T47D (cell line): ENCODE measurements at regions not wholly inside any gene's neighbourhood (a gene's known extent, or its start where the extent isn't known, plus 50 kb on each side); places are given as distances from the start of the nearest gene placed in this dataset.

Experiments
- DNase-seq, 2 experiments: peaks; one replicate each; pipeline versions ENCODE4 v3.0.0 to v3.0.0-alpha.2; 2011 to 2012; ENCODE audit warnings: low read depth in 1 of 2, low spot score in 1 of 2
- JUND ChIP-seq: IDR thresholded peaks from 2 replicates; pipeline ENCODE4 v1.6.1; 2012; ENCODE audit warnings: low read depth
- in situ Hi-C: cut with HindIII; loops from 2 replicates; pipeline ENCODE4 v1.10.0; 2016; ENCODE audit warnings: low sequenced_read_pairs, low pct_unique_long_range_greater_than_20kb

DNA sequence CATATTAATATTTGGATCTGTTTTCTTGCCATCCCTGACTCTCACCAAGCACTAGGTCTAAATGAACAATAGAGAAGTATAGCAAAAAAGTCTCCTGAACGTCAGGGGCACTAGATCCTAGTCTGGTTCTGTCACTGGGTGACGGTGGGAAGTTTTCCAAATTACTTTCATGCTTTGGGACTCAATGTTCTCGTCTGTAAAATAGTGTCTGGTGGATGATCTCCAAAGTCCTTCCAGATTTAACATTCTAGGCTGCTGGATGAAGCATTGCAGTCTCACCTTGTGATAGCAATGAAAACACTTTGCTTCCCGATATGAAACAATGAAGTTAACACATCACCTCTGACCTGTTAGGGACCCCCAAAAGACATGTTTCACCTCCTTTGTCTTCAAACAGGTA, 199.3 kb downstream of the SEC61B start:
- TF ChIP-seq JUND, result no peak
- no peak for DNase-seq
- in situ Hi-C loops, result no loop called here

GRCh38 chr9:99425124-99425523, 203.0 kb downstream of the SEC61B start:
- no peak for TF ChIP-seq JUND
- in situ Hi-C loops, result no loop called here
- DNase-seq, result no peak

- no peak for TF ChIP-seq JUND
- in situ Hi-C loops, result no loop called here
- DNase-seq, result no peak
Observed at GRCh38 chr9:99425923-99426842, 204.1 kb downstream of the SEC61B start.

DNA sequence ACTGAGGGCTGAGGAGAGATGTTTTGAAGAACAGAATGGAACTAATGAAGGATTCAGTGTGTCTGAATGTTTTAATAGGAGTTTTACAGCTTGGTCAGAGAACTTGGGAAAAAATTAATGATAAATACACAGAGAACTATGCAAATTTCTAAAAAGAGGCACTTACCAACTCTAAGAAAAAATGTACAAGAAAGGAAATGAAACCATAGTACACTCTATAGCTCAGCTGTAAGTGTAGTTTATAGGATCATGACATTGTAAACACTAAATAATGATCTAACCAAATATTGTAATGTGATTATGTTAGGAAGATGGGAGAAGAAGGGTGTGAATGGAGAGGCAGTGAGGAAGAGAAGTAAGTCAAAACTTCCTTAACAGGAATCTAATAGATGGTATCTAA, 205.2 kb downstream of the SEC61B start:
- no peak for DNase-seq

GRCh38 chr9:99430301-99430700, 208.2 kb downstream of the SEC61B start:
- TF ChIP-seq JUND, result no peak
- no peak for DNase-seq
- in situ Hi-C loops, result no loop called here

More for the DNA sequence above, 205.2 kb downstream of the SEC61B start:
- TF ChIP-seq JUND, result no peak
- in situ Hi-C loops, result no loop called here

DNA sequence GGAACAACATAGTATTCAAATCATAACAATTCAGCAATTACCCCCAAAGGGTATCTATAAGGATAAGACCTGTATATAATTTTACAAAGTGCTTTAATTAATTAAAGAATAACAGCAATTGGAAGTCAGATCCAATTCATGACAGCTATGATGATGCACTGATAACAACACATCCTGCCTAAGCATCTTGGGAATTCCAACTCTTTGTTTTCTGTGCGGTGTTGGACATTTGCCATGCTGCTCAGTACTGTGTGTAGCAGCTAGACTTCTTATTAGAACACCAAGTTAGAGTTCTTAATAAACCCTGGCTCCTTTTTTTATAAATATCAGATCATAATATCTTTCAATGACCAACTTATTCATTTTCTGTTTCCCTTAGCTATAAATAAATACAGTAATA, 209.0 kb downstream of the SEC61B start:
- no peak for TF ChIP-seq JUND
- no peak for DNase-seq
- in situ Hi-C loops, result no loop called here

GRCh38 chr9:99432075-99432474, 210.0 kb downstream of the SEC61B start:
- no peak for DNase-seq
- no peak for TF ChIP-seq JUND
- in situ Hi-C loops, result no loop called here

DNA sequence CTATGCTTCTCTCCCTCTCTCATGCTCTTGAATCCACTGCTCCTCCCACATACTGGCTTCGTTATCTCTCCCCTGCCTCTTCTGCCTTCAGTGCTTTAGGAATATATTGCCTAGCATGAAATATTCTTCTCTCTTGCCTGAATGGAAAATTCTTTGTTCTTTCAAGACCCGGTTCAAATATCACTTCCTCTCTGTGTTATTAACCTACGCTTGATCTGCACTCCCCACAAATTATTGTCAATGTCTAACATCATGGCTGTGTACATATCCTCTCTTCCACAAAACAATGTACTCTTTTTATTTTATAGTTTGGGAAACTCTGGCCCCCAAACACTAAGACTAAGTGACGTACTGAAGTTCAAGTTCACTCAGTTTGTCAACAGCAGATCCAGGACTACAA, 211.0 kb downstream of the SEC61B start:
- no peak for DNase-seq
- no peak for TF ChIP-seq JUND
- in situ Hi-C loops, result no loop called here

DNA sequence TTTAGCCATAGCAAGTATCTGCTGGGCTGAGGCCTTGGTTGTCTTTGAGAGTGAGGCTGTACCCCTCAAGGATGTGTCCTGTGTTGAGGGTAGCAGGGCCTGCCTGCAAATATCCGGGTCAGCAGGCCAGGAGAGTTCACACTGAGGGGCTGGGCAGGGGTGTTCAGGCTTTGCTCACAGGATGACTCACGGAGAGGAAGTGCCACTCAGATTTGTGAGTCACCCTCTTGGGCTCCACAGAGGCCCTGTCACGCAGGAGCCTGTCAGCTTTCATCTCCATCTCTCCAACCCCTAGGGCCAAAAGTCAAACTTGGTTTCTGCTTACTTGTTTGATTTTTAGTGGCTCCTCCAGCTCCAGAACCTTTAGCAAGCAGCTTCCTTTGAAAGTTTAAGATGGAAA, 211.5 kb downstream of the SEC61B start:
- in situ Hi-C loops, result no loop called here
- no peak for TF ChIP-seq JUND
- DNase-seq, result no peak

GRCh38 chr9:99436616-99437015, 214.5 kb downstream of the SEC61B start:
- no peak for DNase-seq
- no peak for TF ChIP-seq JUND
- in situ Hi-C loops, result no loop called here

DNA sequence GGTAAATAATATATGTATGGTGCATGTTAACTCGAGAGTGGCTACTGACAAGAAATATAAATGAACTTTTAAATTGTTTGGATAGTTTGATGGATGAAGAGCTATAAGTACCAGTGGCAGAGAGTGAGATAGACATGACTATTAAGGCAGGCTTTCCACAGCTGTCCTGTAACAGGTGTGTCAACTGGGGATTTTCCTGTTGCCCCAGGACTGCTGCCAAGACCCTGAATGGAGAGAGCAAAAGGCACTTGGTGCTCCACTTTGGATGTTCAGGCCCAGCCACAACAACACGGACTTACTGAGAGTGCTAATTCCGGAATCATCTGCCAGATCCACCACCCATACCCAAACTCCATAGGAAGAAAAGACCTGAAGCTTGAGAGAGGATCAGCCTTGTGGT, 215.1 kb downstream of the SEC61B start:
- no peak for TF ChIP-seq JUND
- DNase-seq, result no peak
- in situ Hi-C loops, result no loop called here

DNA sequence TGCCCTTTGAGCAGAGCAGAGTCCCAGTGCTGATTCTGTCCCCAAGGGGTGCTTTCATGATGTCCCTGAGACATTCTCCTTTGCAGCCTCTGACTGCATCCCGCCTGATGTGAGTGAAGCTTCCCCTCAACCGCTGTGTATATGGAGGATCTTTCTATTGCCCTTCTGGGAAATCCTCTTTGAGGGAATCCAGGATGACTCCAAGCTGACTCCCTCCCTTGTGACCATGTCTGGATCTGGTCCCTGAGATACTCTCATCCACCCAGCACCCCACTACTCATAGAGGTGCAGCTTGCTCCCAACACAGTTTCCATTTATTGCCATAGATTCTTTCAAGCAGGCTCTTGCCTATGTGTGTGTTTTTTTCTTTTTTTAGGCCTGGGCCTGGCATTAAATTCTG, 216.5 kb downstream of the SEC61B start:
- in situ Hi-C loops, result no loop called here
- TF ChIP-seq JUND, result no peak
- no peak for DNase-seq

DNA sequence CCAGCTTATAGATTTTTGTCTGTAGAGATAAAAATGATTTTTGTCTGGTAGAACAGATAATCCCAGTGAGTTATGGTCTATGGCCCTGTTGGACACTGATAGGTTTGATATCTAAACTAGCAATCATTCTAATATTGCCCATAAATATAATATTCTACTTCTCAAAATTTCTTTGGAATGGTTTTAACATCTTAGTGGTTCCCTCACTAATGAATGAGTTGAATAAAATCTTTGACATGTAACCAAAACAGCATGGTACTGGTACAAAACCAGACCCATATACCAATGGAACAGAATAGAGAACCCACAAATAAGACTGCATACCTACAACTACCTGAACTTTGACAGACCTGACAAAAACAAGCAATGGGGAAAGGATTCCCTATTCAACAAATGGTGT, 219.7 kb downstream of the SEC61B start:
- in situ Hi-C loops, result no loop called here
- TF ChIP-seq JUND, result no peak

More for the DNA sequence above, 219.7 kb downstream of the SEC61B start:
- DNase-seq, result no peak
